Fibroblast of mammary gland (primary cell): ENCODE measurements at regions not wholly inside any gene's neighbourhood (a gene's known extent, or its start where the extent isn't known, plus 50 kb on each side); places are given as distances from the start of the nearest gene placed in this dataset.
A peak's percentile ranks its signal among the peaks of the same experiment; 100 is the strongest.

ENCODE experiments used
- DNase-seq: peaks from one replicate; pipeline ENCODE4 v3.0.0-alpha.2; 2010; ENCODE audit warnings: low read depth
- H3K4me3 ChIP-seq: 2 replicates; pipeline ENCODE4 v1.5.1; 2011; ENCODE audit warnings: low read depth, mild to moderate bottlenecking, low read length, moderate library complexity; ENCODE audit not compliant: control insufficient read depth
- TF ChIP-seq, protein P1 (sequence below): conservative IDR thresholded peaks from 2 replicates; pipeline ENCODE4 v1.5.1; 2011; ENCODE audit warnings: low read depth, low read length, inconsistent platforms; ENCODE audit not compliant: control insufficient read depth, insufficient read depth

- DNase-seq, result no peak
- TF ChIP-seq, protein P1, sequence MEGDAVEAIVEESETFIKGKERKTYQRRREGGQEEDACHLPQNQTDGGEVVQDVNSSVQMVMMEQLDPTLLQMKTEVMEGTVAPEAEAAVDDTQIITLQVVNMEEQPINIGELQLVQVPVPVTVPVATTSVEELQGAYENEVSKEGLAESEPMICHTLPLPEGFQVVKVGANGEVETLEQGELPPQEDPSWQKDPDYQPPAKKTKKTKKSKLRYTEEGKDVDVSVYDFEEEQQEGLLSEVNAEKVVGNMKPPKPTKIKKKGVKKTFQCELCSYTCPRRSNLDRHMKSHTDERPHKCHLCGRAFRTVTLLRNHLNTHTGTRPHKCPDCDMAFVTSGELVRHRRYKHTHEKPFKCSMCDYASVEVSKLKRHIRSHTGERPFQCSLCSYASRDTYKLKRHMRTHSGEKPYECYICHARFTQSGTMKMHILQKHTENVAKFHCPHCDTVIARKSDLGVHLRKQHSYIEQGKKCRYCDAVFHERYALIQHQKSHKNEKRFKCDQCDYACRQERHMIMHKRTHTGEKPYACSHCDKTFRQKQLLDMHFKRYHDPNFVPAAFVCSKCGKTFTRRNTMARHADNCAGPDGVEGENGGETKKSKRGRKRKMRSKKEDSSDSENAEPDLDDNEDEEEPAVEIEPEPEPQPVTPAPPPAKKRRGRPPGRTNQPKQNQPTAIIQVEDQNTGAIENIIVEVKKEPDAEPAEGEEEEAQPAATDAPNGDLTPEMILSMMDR, result no peak
Observed at GRCh38 chr3:89808680-89809197, 701.3 kb downstream of the EPHA3 start.

DNA sequence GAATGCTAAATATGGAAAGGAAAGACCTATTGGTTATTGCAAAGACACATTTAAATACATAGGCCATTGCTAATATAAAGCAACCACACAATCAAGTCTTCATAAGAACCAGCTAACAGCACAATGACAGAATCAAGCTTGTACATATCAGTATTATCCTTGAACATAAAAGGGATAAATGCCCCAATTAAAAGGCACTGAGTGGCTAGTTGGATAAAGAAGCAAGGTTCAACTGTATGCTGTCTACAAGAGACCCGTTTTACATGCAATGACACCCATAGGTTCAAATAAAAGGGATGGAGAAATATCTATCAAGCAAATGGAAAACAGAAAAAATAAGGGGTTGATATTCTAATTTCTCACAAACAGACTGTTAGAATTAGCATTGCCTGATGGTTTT lies 706.1 kb downstream of the EPHA3 start:
- DNase-seq, result no peak
- TF ChIP-seq, protein P1, result no peak
- H3K4me3 ChIP-seq, result no peak overlapping the region

More at GRCh38 chr3:89808680-89809197, 701.3 kb downstream of the EPHA3 start:
- H3K4me3 ChIP-seq, result no peak overlapping the region

GRCh38 chr3:89841041-89841440 lies 733.6 kb downstream of the EPHA3 start:
- TF ChIP-seq, protein P1, result no peak
- no peak for DNase-seq

GRCh38 chr3:89845053-89845452 lies 737.6 kb downstream of the EPHA3 start:
- no peak for DNase-seq
- H3K4me3 ChIP-seq, result no peak overlapping the region
- TF ChIP-seq, protein P1, result no peak

More at GRCh38 chr3:89841041-89841440, 733.6 kb downstream of the EPHA3 start:
- H3K4me3 ChIP-seq, result no peak overlapping the region

DNA sequence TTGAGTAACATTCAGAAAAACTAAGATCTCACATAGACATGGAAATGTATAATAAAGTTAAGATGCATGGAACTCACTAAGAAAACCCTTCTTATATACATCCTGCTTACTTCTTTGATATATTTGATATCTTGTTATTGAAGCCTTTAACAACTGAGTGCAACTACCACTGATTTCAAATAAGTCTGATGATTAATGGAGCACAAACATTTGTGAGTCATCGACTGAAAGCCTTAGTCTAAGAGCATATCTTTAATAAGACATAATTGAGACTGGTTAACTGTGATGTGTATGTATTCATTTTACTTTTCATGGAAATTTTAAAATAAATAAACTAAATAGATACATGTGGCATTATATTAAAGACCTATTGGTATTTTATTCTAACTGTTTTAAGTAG lies 740.5 kb downstream of the EPHA3 start:
- H3K4me3 ChIP-seq, result no peak overlapping the region
- TF ChIP-seq, protein P1, result no peak
- no peak for DNase-seq

DNA sequence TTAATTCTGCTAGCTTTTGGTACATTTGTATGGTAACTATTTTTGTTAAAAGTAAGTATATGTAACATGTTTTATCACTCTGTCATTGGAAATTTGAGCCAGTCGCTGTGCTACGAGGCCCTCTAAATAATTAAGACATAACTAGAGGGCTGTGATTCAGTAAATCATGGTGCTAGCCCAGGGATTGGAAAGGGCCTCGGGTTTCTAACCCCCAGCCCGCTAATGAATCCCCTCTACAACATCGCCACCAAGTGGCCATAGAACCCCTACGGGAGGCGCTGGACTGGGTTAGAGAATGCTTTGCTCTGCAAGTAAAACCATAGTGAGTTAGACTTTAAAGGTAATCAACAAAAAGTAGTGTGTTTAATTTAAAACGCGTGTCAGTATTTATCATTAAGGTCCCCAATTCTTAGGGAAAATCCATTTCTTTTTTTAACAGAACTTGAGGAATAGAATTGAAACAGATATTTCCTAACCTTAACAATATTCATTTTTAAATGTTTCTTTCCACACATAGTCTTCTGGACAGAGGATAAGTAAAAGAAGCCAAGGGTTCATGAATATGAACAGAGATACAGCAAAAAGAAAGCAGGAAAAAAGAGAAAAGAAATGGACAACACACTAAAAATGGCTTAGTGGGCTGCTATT lies 744.7 kb downstream of the EPHA3 start:
- TF ChIP-seq, protein P1, result peak; percentile 17
- H3K4me3 ChIP-seq, result no peak overlapping the region
- DNase-seq, result peak; percentile 1

- H3K4me3 ChIP-seq, result no peak overlapping the region
- TF ChIP-seq, protein P1, result no peak
Observed at GRCh38 chr3:89859757-89860156, 752.3 kb downstream of the EPHA3 start.

More at GRCh38 chr3:89859757-89860156, 752.3 kb downstream of the EPHA3 start:
- no peak for DNase-seq
